ENCODE measurements at regions not wholly inside any gene's neighbourhood (a gene's known extent, or its start where the extent isn't known, plus 50 kb on each side); places are given as distances from the start of the nearest gene placed in this dataset.

GRCh38 chr3:72183489-72183888 is 398.5 kb upstream of the PROK2 start:
- TF ChIP-seq, protein P1, sequence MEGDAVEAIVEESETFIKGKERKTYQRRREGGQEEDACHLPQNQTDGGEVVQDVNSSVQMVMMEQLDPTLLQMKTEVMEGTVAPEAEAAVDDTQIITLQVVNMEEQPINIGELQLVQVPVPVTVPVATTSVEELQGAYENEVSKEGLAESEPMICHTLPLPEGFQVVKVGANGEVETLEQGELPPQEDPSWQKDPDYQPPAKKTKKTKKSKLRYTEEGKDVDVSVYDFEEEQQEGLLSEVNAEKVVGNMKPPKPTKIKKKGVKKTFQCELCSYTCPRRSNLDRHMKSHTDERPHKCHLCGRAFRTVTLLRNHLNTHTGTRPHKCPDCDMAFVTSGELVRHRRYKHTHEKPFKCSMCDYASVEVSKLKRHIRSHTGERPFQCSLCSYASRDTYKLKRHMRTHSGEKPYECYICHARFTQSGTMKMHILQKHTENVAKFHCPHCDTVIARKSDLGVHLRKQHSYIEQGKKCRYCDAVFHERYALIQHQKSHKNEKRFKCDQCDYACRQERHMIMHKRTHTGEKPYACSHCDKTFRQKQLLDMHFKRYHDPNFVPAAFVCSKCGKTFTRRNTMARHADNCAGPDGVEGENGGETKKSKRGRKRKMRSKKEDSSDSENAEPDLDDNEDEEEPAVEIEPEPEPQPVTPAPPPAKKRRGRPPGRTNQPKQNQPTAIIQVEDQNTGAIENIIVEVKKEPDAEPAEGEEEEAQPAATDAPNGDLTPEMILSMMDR (IDR thresholded peaks at IDR 0.05; ENCODE audit: insufficient read depth, low read length, poor library complexity, severe bottlenecking) = no peak
- DNase-seq (ENCODE audit: low read depth) = no peak
- Histone ChIP-seq H3K27me3 (ENCODE audit: control insufficient read depth, insufficient read depth, low read length) (no peaks in the 10 kb centered on the region), H3K4me3 (ENCODE audit: low read depth, low read length) (no peak overlapping the region), H3K36me3 (ENCODE audit: control insufficient read depth, insufficient read depth, low read length) (no peaks in the 10 kb centered on the region)

DNA sequence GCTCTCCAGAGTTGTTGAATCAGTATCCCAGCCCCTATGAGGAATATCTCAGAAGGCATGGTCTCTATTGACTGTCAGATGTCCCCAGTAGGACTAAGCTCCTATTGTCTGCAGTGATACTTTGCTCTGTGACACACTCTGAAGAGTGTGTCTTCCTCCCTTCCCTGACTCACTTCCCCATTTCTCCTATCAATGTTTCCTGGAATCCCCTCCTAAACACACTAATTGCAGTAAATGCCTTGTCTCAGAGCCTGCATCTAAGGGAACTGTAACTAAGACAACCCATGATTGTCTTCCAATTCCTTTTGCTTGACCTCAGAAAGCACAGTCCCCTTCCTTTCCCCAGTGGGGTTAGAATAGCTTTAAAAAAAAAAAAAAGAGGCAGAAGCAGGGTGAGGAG is 397.3 kb upstream of the PROK2 start:
- TF ChIP-seq, protein P1 (IDR thresholded peaks at IDR 0.05; ENCODE audit: insufficient read depth, low read length, poor library complexity, severe bottlenecking) = no peak
- H3K4me3 ChIP-seq (ENCODE audit: low read depth, low read length) = no peak overlapping the region
- no peaks in the 10 kb centered on the region for H3K27me3 ChIP-seq (ENCODE audit: control insufficient read depth, insufficient read depth, low read length)
- no peak for DNase-seq (ENCODE audit: low read depth)
- H3K36me3 ChIP-seq (ENCODE audit: control insufficient read depth, insufficient read depth, low read length) = no peaks in the 10 kb centered on the region

DNA sequence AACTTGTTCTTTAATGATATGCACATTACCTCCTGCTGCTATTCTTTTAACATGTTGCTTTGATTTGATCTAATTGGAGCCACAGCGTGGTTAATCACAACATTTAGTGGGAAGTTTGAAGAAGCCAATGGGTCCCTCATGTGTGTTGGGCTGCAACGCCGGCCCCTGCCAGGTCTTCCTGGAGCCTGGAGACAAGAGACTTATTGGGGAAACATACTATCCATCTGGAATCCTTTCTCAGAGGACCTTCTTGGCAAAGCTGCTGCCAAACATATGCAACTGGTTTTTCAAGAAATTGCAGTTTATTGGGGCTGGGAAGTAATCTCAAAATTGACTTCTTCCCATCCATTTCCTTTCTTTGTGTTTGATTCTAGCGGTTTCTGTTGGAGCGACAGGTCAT is 396.3 kb upstream of the PROK2 start:
- H3K27me3 ChIP-seq (ENCODE audit: control insufficient read depth, insufficient read depth, low read length) = no peaks in the 10 kb centered on the region
- TF ChIP-seq, protein P1 (IDR thresholded peaks at IDR 0.05; ENCODE audit: insufficient read depth, low read length, poor library complexity, severe bottlenecking) = no peak
- H3K4me3 ChIP-seq (ENCODE audit: low read depth, low read length) = no peak overlapping the region
- no peak for DNase-seq (ENCODE audit: low read depth)
- H3K36me3 ChIP-seq (ENCODE audit: control insufficient read depth, insufficient read depth, low read length) = no peaks in the 10 kb centered on the region

- Histone ChIP-seq H3K4me3 (ENCODE audit: low read depth, low read length) (no peak overlapping the region), H3K36me3 (ENCODE audit: control insufficient read depth, insufficient read depth, low read length) (no peaks in the 10 kb centered on the region), H3K27me3 (ENCODE audit: control insufficient read depth, insufficient read depth, low read length) (no peaks in the 10 kb centered on the region)
- DNase-seq (ENCODE audit: low read depth) = no peak
- TF ChIP-seq, protein P1 (IDR thresholded peaks at IDR 0.05; ENCODE audit: insufficient read depth, low read length, poor library complexity, severe bottlenecking) = no peak
These were observed 395.5 kb upstream of the PROK2 start for GRCh38 chr3:72180405-72180804.

GRCh38 chr3:72179107-72179464 is 394.1 kb upstream of the PROK2 start:
- Histone ChIP-seq H3K4me3 (ENCODE audit: low read depth, low read length) (no peak overlapping the region), H3K36me3 (ENCODE audit: control insufficient read depth, insufficient read depth, low read length) (no peaks in the 10 kb centered on the region), H3K27me3 (ENCODE audit: control insufficient read depth, insufficient read depth, low read length) (no peaks in the 10 kb centered on the region)
- TF ChIP-seq, protein P1 (IDR thresholded peaks at IDR 0.05; ENCODE audit: insufficient read depth, low read length, poor library complexity, severe bottlenecking) = no peak
- no peak for DNase-seq (ENCODE audit: low read depth)

GRCh38 chr3:72178463-72179106 is 393.6 kb upstream of the PROK2 start:
- no peak for DNase-seq (ENCODE audit: low read depth)
- Histone ChIP-seq H3K27me3 (ENCODE audit: control insufficient read depth, insufficient read depth, low read length) (no peaks in the 10 kb centered on the region), H3K36me3 (ENCODE audit: control insufficient read depth, insufficient read depth, low read length) (no peaks in the 10 kb centered on the region), H3K4me3 (ENCODE audit: low read depth, low read length) (no peak overlapping the region)
- TF ChIP-seq, protein P1 (IDR thresholded peaks at IDR 0.05; ENCODE audit: insufficient read depth, low read length, poor library complexity, severe bottlenecking) = no peak

Measured in kidney epithelial cell (primary cell).